HEK293T (cell line): ENCODE measurements at regions not wholly inside any gene's neighbourhood (a gene's known extent, or its start where the extent isn't known, plus 50 kb on each side); places are given as distances from the start of the nearest gene placed in this dataset.

Experiments used
- FOXM1 ChIP-seq: fragments of 450-650 bp; IDR thresholded peaks from 2 replicates; pipeline ENCODE4 v1.6.1; 2017; ENCODE audit warnings: mild to moderate bottlenecking, borderline replicate concordance
- ZNF384 ChIP-seq: fragments of 450-650 bp; IDR thresholded peaks from 2 replicates; pipeline ENCODE4 v1.6.1; 2016

DNA sequence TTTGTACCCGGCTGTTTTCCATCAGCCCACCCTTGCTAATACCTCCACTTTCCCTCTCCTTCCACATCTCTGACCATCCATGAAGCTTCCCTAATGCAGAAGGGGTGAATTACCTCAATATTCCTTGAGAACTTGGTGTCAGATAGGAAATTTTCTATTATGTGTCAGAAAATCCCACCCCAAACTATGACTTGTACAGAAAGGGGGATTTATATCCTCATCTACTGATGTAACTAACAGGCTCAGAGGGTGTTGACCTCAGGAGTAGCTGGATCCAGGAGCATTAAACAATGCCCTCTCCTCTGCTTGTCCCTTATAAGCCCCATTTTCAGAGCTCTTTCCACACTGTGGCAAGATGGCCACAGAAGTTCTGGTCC is 242.8 kb upstream of the TLE3 start:
- no peak for TF ChIP-seq ZNF384
- TF ChIP-seq FOXM1 = no peak
